GM21390 (cell line): ENCODE measurements at regions not wholly inside any gene's neighbourhood (a gene's known extent, or its start where the extent isn't known, plus 50 kb on each side); places are given as distances from the start of the nearest gene placed in this dataset.

Experiments used
- ATAC-seq: cut with Tn5 transposase; IDR thresholded peaks from one replicate; pipeline ENCODE4 v1.9.1; 2021; ENCODE audit not compliant: unreplicated experiment

DNA sequence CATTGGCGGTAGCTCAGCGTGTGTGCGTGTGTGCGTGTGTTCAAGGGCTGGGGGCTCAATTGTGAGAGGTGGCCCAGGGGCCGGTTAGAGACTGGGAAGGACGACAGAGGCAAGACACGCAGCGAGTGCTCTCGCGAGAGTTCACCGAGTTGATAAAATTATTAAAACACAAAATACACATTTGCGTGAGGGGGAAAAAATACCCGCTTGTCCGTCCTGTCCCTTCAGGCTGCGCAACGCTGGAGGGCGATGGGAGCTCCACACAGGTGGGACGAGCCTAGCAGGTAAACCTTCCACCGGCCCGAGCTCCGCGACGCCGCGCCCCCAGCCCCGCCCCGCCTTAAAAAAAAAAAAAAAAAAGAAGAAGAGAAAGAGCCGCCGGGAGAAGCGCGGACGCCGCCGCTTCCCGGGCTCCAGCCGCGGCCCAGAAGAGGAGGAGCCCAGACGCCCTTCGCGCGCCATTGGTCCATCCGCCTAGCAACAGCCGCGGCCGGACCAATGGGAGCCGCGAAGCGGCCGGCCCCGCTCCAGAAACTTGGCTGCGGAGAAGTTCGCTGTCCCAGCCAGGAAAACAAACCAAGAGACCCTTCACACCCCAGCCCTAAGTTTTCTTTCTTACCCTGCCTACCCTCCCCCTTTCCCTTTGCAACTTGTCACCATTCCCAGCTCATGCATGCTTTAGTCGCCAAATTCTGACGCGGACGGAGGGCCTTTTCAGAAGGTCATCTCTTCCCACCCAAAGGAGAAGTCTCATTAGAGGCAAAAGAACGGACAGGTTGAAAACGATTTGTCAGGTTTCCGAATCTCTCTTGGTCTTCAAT lies 169.9 kb upstream of the MAF start:
- peak; percentile 99 for ATAC-seq

DNA sequence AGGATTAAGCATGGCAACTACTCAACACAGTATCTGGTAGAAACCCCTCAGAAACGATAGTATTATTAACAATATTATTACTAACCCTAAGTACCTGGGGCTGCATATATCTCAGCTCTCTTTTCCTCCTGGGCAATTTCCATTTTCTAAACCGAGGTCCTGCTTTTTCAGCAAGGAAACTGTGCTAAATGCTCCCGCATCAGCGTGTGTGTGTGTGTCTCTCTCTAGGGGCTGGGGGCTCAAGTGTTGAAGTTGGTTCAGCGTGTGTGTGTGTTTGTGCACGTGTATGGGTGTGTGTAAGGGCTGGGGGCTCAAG lies 169.3 kb upstream of the MAF start:
- no peak for ATAC-seq

DNA sequence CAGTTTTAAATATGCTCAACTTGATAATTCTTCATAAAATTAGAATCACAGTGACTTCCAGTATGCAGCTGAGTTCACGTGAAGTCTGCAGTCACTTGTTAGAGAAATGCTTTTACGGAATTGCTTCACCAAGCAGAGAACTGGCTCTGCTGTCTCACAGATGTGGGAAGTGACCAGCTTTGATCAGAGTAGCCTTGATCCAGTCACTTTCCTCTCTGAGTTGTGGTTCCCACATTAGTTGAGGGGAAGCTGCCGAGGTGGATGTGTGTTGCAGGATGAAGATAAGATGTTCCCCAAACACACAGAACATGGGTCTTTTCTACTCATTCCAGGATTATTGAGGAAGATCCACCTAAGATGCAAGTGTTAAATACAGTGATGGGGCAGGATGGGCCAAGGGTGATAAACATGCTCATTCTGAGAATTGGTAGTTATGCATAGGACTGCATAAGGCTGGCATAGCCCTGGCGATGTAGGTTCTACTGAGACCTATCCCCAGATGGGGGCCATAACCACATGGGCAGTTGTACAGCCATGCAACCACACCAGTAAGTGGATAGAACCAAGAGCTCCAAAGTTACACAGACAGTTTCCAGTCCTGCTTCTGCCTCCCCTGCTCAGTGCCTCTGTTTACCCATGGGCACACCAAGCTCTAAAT lies 168.9 kb upstream of the MAF start:
- no peak for ATAC-seq

DNA sequence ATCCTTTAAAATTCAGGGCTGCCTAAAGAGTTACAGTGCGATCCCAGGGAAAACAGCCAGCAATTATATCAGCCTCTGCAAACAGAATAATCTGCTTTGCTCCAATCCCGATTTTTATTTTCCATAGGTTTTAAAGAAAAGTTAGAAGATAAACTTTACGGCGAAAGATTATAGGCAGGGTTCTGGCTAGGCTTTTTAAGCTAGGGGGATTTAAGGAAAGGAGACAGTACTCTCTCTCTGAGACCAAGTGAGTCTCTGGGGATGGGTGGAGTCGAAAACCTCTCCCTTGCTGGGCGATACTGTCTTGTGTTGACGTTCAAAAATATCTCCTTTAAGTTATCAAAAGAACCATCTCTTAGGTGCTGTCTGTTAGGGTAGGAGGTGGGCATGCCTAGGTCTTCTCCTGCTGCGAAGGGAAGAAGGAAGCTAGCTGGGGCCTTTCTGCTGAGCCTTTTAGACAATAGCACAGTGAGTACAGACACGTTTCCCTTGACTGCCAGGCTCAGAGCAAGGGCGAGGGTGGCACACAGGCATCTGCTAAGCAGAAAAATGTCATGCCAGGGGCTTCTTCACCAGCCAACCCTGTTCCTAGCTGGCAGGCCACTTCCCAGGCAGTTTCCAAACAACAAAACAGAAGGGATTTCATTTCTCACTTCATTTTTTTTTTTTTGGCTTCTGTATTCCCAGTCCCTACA lies 167.9 kb upstream of the MAF start:
- ATAC-seq: no peak

DNA sequence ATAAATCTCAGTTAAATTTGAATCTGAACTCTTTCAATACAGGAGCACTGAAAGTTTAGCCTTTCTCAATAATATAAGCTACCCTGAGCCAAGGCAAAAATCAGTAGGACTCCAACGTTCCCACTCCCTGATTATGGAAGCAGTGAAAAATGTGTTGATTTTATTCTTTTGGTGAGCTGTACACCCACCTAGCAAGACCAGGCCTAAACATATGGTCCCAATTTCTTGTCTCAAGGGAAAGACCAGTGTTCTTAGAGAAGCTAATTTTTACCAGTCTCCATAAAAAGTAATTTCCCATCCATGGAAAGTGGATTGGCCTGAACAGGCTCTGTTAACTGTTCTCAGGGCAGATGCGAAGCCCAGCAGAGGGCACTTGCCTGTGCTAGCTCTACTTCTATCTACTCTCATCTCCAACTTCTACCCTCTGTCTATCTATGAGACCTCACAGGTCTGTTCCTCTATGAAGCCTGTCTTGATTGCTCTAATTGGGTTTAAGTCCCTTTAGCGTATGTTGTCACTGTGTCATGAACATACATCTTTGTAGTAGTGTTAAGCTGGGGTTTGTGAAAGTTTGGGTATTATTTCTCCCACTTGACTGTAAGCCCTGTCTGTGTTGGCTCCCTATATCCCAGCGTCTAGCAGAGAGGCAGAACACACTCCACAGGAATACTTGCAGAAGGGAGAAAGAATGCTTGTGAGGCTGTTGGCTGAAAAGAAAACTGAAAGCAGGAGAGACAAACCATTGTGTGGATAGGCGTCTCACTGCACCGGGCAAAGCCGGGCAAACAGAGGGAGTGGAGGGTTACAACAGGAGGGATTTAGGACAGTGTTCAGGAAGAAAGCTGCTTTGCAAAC lies 167.1 kb upstream of the MAF start:
- ATAC-seq: no peak

DNA sequence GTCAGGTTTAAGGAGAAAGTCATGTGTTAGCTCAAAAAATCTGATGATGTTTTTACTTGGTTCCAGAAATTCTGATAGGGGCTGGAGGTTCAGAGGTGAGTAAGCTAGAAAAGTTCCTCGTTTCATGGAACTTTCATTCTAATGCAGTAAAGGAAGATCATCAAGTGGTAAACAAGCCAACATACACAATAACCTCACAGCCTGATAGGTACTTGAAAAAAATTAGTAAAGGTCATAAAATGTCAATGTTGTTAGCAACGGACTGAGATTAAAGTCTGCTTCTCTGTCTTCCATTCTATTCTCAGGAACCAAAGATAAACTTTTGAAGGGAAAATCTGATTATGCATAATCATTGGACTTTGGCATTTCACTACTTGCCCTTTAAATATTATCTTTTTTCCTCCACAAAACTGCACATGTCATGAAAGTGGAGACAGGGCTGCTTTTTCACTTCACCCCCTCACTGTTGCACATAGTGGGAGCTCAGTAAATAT lies 165.4 kb upstream of the MAF start:
- no peak for ATAC-seq

DNA sequence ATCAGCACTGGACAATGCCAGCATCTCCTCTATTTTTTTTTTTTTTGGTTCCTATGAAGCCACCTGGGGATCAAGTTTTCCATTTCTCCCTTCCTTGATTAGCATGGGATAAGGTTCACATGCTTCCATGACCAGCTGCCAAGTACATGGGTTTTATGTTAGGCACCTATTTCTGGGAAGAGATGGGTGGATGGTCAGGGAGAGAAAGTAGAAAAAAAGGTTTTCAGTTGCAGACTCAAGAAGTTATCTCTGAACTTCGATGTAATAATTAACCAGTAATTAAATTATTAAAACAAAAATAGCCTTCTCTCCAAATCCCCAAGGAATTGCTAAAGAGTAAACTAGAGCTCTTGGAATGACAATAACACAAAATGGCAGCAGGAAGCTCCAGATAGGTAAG lies 164.9 kb upstream of the MAF start:
- ATAC-seq: no peak

DNA sequence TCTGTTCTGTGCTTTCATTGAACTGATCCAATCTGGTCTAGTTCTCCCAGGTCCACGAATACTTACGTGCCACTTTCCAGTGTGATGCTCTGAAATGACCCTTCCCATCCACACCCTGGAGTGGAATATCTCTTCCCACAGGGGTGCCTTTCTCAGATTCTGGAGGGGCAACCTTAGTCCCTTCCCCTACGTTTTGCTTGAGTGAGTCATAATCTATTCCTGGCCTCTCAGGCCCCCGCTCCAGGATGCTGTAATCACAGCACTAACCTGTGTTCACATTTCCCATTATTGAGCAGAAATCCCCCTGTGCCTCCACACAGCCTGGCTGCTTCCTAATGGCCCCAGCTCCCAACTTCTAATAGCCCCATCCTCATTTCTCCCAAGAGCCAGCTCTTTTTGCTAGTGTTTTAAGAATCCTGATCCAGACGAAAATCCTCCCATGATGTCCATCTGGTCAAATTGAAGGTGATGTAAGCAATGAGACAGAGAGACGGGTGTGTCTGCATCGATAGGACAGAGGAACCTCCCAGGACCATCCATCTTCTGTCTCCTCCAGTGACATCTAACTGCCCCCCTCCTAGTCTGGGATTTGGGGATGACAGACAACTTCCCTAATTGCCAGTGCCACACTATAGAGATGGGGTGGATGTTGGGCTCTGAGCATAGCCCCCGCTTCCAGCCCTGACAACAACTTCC lies 164.0 kb upstream of the MAF start:
- no peak for ATAC-seq

DNA sequence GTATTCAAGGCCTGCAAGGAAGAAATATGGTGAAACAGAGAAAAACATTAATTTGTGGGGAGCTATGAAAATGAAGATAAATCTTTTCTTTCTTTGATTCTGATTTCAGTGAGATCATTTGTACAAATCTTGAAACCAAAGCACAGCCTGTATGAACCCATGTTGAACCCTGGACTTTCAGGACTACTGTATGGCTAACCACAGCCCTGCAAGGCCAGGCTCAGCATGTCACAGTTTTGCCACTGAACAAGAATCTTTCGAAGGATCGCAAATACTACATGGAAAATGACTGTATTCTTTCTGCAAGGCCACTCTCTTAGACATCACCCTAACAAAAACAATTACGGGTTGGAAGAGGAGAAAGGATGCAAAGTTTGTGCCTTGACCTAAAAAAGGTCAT lies 161.7 kb upstream of the MAF start:
- no peak for ATAC-seq

DNA sequence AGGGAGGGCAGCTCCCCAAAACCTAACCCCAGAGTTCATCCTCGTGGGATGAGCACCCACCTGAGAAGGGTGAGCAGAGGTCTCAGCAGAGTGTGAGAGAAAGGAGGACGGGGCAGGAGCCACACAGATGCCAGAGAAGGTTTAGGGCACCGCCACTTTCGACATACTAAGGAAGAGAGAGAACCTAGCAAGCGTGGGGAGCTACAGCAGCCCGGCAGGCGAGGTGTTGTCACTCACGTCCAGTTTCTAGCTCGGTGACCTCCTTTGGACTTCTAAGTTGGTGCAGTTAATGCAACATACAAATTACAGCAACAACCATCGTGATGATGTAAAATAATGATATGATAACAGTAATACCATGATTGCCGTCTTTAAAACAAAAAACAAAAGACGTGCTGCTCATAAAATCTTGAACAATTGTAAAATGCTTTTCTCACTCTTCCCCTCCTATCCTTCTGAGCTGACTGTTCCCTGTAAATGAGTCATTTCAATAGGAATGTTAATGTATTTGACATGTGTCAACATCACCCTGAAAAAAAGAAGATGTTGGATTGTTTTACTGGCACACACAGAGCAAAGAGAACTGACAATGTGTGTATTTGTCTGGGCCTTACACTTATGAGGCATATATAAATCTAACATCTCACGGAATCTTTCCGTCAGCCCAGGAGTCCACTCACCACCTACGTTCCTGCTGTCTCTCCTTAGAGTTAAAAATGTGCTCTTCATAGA lies 158.2 kb upstream of the MAF start:
- ATAC-seq: no peak

DNA sequence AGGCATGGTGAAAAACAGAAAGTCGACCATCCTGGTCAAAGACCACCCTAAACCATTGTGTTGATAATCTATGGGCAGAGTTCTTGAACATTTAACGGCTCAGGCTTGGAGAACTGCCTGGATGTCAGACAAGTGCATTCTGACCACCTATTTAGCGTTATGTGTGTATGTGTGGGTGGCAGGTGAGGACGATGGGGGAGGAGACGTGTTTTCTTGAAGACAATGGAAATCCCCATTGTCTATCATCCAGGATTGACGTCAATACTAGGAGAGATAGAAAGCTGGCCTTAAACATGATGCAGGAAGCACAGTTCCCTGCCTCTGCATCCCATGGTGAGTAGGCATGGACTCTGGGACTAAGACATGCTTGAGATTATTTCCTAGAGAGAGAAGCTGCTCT lies 157.4 kb upstream of the MAF start:
- ATAC-seq: no peak

DNA sequence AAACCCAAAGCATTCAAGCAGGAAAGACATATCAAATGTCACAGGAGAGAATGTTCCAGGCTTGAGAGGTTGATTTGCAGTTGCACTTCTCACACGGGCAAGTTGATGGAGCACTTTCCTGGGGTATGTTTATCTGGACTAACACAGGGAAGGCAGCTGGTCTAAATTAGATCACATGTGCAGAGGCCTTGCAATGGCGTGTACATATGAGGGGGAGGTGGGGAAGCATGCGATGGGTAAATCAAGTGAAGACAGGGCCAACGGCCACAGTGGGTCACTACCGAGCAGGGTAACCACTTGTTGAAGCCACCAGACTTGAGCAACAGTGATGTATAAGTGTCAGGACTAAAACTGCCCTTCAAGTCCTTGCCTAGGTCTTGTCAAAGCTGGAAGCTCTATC lies 156.6 kb upstream of the MAF start:
- ATAC-seq: no peak

DNA sequence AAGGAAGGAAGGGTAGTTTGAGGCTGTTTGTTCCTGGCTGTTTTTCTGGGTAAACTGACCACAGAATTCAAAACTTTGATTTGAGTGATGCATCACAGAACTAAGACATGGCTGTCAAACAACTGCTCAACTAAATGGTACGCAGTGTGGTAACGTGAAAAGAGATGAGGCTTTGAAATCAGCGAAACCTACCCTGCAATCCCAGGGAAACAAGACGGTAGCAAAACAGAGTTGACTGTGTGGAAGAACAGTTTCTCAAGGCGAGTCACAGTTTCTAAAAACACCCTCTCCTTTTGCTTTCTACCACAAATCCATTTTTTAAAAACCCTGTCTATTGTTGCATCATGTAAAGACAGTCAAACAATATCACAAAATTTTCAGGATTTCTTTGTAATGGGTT lies 156.0 kb upstream of the MAF start:
- no peak for ATAC-seq

DNA sequence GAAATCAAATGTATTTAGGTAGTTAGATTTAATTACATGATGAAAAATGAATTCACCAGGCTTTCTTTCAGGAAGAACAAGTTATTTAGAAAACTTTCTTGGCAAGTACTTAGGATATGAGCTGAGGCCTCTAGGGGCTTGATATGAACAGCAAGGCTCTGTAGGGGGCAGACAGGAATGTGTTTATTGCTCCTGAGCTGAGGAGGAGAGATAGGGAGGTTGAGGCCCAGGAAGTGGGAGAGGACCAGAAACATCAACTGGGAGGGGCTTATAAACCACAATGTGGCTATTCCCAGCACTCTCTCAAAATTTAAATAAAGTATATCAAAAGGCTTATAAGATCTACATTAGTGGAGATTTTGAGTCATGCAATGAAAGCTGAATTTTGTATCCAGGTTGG lies 154.0 kb upstream of the MAF start:
- no peak for ATAC-seq

DNA sequence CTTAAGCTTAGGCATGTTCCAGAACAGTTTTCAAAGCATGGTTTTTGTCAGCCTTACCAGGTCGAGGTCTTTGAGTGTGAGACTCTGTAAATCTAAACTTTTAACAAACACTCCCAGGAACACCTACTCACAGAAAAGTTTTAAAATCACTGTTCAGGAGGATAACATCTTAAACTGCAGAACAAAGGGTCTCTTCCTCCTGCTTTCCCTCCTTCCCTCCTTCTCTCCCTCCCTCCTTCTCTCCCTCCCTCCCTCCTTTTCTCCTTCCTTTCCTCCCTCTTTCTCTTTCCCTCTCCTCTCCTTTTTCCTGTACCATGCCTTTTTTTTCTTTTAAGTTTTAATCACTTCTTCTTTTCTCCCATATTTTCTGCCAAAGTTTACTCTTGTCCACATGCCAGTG lies 153.5 kb upstream of the MAF start:
- no peak for ATAC-seq

DNA sequence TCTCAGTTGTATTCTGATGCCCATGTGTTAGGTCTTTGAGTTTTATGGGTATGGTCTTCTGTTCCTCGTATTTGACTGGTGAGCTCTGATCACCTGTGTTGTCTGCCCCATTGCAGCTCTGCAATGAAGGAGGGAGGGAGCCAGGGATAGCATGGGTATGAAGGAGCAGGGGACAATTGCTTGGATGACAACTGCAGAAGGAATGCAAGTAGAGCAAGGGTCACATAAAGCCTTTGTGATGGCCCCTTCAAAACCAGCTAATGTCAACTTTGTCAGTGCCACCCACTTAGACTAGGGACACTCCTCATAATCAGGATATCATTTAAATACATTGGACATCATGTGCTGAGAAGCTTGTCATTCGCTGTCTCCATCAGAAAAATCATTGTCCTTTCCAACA lies 152.7 kb upstream of the MAF start:
- ATAC-seq: no peak

DNA sequence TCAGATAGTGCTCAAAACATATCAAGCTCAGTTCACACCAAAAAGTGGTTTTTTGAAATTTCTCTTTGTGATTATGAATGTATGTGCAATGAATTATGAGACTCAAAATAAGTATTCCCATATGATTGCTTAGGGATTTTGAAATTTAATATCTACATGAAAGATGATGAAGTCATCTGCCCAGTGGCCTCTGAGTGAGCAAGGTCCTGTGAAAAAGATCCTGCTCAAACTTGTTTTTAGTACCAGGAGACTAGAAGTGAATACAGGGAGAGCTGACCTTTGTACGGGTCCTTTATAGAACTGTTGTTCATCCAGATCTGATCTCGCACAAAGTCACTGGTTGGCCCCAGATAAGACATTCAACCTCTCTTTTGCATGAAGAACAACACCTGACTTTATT lies 151.9 kb upstream of the MAF start:
- no peak for ATAC-seq

DNA sequence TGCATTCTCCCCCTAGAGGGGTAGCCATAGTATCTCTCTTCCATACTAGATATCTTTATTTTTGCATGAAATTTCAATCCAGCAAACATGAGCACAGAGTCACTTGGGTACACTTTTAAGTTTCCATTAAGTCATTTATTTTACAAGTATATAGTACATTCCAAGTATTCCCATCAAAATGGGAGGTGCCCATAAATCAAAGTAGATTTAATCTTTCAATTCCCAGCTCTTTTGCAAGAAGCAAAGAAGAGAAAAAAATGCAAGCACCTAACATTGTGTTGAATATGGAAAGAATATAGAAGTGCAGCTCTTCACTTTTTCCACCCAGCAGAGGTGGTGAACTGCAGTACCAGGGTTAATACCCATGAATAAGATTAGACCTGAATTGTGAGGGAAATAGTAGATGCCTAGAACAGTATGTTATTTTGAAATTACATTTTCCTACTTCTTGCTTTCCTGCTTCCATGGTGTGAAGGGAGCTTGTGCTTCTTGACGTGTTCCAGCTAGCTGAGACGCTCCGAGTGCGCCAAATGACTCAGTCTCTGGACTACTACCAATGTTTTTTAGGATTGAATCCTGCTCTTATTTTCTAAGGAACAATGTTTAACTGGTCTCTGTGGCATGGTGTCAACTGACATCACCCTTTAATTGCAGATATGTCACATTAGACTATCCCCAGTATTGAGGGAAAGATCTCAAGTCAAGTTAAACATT lies 151.1 kb upstream of the MAF start:
- no peak for ATAC-seq

DNA sequence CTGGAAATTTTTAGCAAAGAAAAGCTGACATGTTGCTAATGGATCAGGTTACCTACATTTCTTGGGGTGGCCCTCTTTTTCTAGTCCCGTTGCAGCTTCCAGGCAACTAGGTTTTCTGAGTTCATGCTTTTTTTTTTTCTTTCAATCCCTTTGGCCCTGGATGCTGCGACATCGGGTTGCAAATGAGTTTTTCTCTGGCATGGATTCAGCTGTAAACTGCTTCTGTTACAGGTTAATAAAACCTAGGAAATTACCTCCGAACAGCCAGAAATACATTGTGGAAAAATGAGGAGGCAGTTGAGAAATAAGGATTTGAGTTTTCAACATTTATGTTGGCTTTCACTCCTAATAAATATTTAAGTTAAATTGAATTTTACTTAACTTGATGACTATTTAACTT lies 149.8 kb upstream of the MAF start:
- ATAC-seq: no peak
